Progenitor cell of endocrine pancreas (in vitro differentiated cells): ENCODE measurements at regions not wholly inside any gene's neighbourhood (a gene's known extent, or its start where the extent isn't known, plus 50 kb on each side); places are given as distances from the start of the nearest gene placed in this dataset.

Source experiments
- DNase-seq: peaks from one replicate; pipeline ENCODE4 v3.0.0; 2021; ENCODE audit warnings: low spot score; ENCODE audit not compliant: unreplicated experiment
- H3K27ac Mint-ChIP-seq: 2 replicates; pipeline ENCODE4 v1.8.0; 2021; ENCODE audit warnings: mild to moderate bottlenecking, moderate library complexity, mixed read lengths
- H3K27me3 Mint-ChIP-seq: 2 replicates; pipeline ENCODE4 v1.8.0; 2021; ENCODE audit warnings: mixed read lengths
- H3K36me3 Mint-ChIP-seq: 2 replicates; pipeline ENCODE4 v1.8.0; 2022; ENCODE audit warnings: mixed read lengths; ENCODE audit not compliant: insufficient read depth
- H3K4me1 Mint-ChIP-seq: 2 replicates; pipeline ENCODE4 v1.8.0; 2021; ENCODE audit warnings: low read depth, mixed read lengths
- H3K4me3 Mint-ChIP-seq: 2 replicates; pipeline ENCODE4 v1.8.0; 2021; ENCODE audit warnings: low read depth, mild to moderate bottlenecking, moderate library complexity, mixed read lengths
- H3K9me3 Mint-ChIP-seq: 2 replicates; pipeline ENCODE4 v1.8.0; 2021; ENCODE audit warnings: low read depth, mixed read lengths
- TF ChIP-seq, protein P1 (sequence below): fragments of 200-600 bp; sonication (generic); IDR thresholded peaks from one replicate; pipeline ENCODE4 v1.5.0; 2021; ENCODE audit warnings: antibody characterized with exemption, mild to moderate bottlenecking; ENCODE audit not compliant: unreplicated experiment

GRCh38 chr6:18973251-18973650 lies 586.1 kb downstream of the RNF144B start:
- no peaks in the 10 kb centered on the region for H3K36me3 Mint-ChIP-seq
- H3K27ac Mint-ChIP-seq = no peak overlapping the region
- no peaks in the 10 kb centered on the region for H3K27me3 Mint-ChIP-seq
- H3K4me3 Mint-ChIP-seq = no peak overlapping the region
- H3K9me3 Mint-ChIP-seq = no peaks in the 10 kb centered on the region
- TF ChIP-seq, protein P1, sequence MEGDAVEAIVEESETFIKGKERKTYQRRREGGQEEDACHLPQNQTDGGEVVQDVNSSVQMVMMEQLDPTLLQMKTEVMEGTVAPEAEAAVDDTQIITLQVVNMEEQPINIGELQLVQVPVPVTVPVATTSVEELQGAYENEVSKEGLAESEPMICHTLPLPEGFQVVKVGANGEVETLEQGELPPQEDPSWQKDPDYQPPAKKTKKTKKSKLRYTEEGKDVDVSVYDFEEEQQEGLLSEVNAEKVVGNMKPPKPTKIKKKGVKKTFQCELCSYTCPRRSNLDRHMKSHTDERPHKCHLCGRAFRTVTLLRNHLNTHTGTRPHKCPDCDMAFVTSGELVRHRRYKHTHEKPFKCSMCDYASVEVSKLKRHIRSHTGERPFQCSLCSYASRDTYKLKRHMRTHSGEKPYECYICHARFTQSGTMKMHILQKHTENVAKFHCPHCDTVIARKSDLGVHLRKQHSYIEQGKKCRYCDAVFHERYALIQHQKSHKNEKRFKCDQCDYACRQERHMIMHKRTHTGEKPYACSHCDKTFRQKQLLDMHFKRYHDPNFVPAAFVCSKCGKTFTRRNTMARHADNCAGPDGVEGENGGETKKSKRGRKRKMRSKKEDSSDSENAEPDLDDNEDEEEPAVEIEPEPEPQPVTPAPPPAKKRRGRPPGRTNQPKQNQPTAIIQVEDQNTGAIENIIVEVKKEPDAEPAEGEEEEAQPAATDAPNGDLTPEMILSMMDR = no peak
- no peak for DNase-seq
- H3K4me1 Mint-ChIP-seq = peaks cover 10% of the 10 kb centered on the region

GRCh38 chr6:18976091-18976490 lies 588.9 kb downstream of the RNF144B start:
- H3K27me3 Mint-ChIP-seq = no peaks in the 10 kb centered on the region
- H3K4me3 Mint-ChIP-seq = no peak overlapping the region
- no peaks in the 10 kb centered on the region for H3K9me3 Mint-ChIP-seq
- TF ChIP-seq, protein P1 = no peak
- no peaks in the 10 kb centered on the region for H3K36me3 Mint-ChIP-seq
- DNase-seq = no peak
- H3K27ac Mint-ChIP-seq = no peak overlapping the region
- peaks cover 13% of the 10 kb centered on the region for H3K4me1 Mint-ChIP-seq

- TF ChIP-seq, protein P1 = no peak
- no peaks in the 10 kb centered on the region for H3K9me3 Mint-ChIP-seq
- H3K4me3 Mint-ChIP-seq = no peak overlapping the region
- H3K27me3 Mint-ChIP-seq = no peaks in the 10 kb centered on the region
- peaks cover 13% of the 10 kb centered on the region for H3K4me1 Mint-ChIP-seq
- no peaks in the 10 kb centered on the region for H3K36me3 Mint-ChIP-seq
- DNase-seq = no peak
- no peak overlapping the region for H3K27ac Mint-ChIP-seq
Measured at GRCh38 chr6:18976966-18977365, 589.8 kb downstream of the RNF144B start.

- no peak overlapping the region for H3K4me3 Mint-ChIP-seq
- DNase-seq = no peak
- peaks cover 3% of the 10 kb centered on the region for H3K9me3 Mint-ChIP-seq
- peak overlapping the region; percentile 85 for H3K27ac Mint-ChIP-seq
- peaks cover 13% of the 10 kb centered on the region for H3K4me1 Mint-ChIP-seq
- TF ChIP-seq, protein P1 = no peak
- H3K27me3 Mint-ChIP-seq = no peaks in the 10 kb centered on the region
- H3K36me3 Mint-ChIP-seq = no peaks in the 10 kb centered on the region
Measured at GRCh38 chr6:18978337-18979128, 591.4 kb downstream of the RNF144B start.

DNA sequence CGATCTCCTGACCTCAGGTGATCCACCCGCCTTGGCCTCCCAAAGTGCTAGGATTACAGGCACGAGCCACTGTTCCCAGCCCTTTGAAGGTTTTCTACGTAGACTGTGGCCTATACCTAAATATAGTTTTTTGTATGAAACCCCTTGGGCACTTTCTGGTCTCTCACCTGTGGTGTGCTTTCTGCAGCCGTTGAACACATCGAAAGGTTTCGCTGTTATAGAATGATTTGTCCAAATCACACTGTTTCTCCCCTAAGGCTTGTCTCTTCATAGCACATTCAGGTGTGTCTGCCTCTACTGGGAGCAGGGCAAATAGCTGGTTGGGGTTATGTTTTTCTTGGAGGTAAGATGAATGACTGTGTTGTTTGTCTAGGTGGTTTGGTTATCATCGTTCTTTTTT lies 597.9 kb downstream of the RNF144B start:
- Mint-ChIP-seq H3K27me3 (no peaks in the 10 kb centered on the region), H3K9me3 (peaks cover 3% of the 10 kb centered on the region), H3K27ac (no peak overlapping the region), H3K4me1 (peaks cover 22% of the 10 kb centered on the region), H3K4me3 (no peak overlapping the region), H3K36me3 (no peaks in the 10 kb centered on the region)
- TF ChIP-seq, protein P1 = no peak
- DNase-seq = no peak
